ENCODE measurements at regions not wholly inside any gene's neighbourhood (a gene's known extent, or its start where the extent isn't known, plus 50 kb on each side); places are given as distances from the start of the nearest gene placed in this dataset.

- DNase-seq (ENCODE audit: low spot score in 2 of 2), result no peak
- intact Hi-C loops (cut with DNase I; ENCODE audit: low total_unique reads), result no loop called here
- TF ChIP-seq POLR2A (IDR thresholded peaks at IDR 0.05), result no peak
- TF ChIP-seq CTCF (IDR thresholded peaks at IDR 0.05), result no peak
- H3K4me3 ChIP-seq (ENCODE audit: low read depth, poor library complexity, severe bottlenecking), result no peak overlapping the region
Measured at GRCh38 chr4:178347111-178347510, 904.9 kb upstream of the AGA start.

GRCh38 chr4:178349601-178350000 is 907.4 kb upstream of the AGA start:
- no peak overlapping the region for H3K4me3 ChIP-seq (ENCODE audit: low read depth, poor library complexity, severe bottlenecking)
- TF ChIP-seq CTCF (IDR thresholded peaks at IDR 0.05) (no peak), POLR2A (IDR thresholded peaks at IDR 0.05) (no peak)
- no peak for DNase-seq (ENCODE audit: low spot score in 2 of 2)
- intact Hi-C loops (cut with DNase I; ENCODE audit: low total_unique reads), result no loop called here
- WGBS, 2 donors, result 68% methylated on average over 4 of the region's 4 CpGs

GRCh38 chr4:178351185-178351584 is 908.9 kb upstream of the AGA start:
- intact Hi-C loops (cut with DNase I; ENCODE audit: low total_unique reads), result no loop called here
- TF ChIP-seq POLR2A (IDR thresholded peaks at IDR 0.05), result no peak
- TF ChIP-seq CTCF (IDR thresholded peaks at IDR 0.05), result no peak
- no peak overlapping the region for H3K4me3 ChIP-seq (ENCODE audit: low read depth, poor library complexity, severe bottlenecking)
- DNase-seq (ENCODE audit: low spot score in 2 of 2), result no peak

GRCh38 chr4:178356725-178357124 is 914.5 kb upstream of the AGA start:
- DNase-seq (ENCODE audit: low spot score in 2 of 2), result no peak
- WGBS, 2 donors, result 92 to 94% methylated on average over 2 of the region's 2 CpGs
- TF ChIP-seq POLR2A (IDR thresholded peaks at IDR 0.05), result no peak
- TF ChIP-seq CTCF (IDR thresholded peaks at IDR 0.05), result no peak
- H3K4me3 ChIP-seq (ENCODE audit: low read depth, poor library complexity, severe bottlenecking), result no peak overlapping the region
- intact Hi-C loops (cut with DNase I; ENCODE audit: low total_unique reads), result no loop called here

- intact Hi-C loops (cut with DNase I; ENCODE audit: low total_unique reads), result no loop called here
- H3K4me3 ChIP-seq (ENCODE audit: low read depth, poor library complexity, severe bottlenecking), result no peak overlapping the region
- WGBS, 2 donors, result 83 to 84% methylated on average over 2 of the region's 2 CpGs
- DNase-seq (ENCODE audit: low spot score in 2 of 2), result no peak
- TF ChIP-seq POLR2A (IDR thresholded peaks at IDR 0.05) (no peak), CTCF (IDR thresholded peaks at IDR 0.05) (no peak)
Measured at GRCh38 chr4:178385481-178385880, 943.2 kb upstream of the AGA start.

GRCh38 chr4:178387756-178388155 is 945.5 kb upstream of the AGA start:
- 50 to 60% methylated on average over 2 of the region's 2 CpGs for WGBS, 2 donors
- intact Hi-C loops (cut with DNase I; ENCODE audit: low total_unique reads), result no loop called here
- TF ChIP-seq CTCF (IDR thresholded peaks at IDR 0.05), result no peak
- no peak for TF ChIP-seq POLR2A (IDR thresholded peaks at IDR 0.05)
- H3K4me3 ChIP-seq (ENCODE audit: low read depth, poor library complexity, severe bottlenecking), result no peak overlapping the region
- DNase-seq (ENCODE audit: low spot score in 2 of 2), result no peak
